NCI-H2029 (cell line): ENCODE measurements at regions not wholly inside any gene's neighbourhood (a gene's known extent, or its start where the extent isn't known, plus 50 kb on each side); places are given as distances from the start of the nearest gene placed in this dataset.

Experiments used
- DNase-seq: peaks from one replicate; lab custom pipeline; 2025; lab: John Stamatoyannopoulos, UW

GRCh38 chr1:69319287-69319686 lies 248.4 kb upstream of the LRRC7 start:
- no peak for DNase-seq

- no peak for DNase-seq
Observed at GRCh38 chr1:69320757-69321211, 246.9 kb upstream of the LRRC7 start.

GRCh38 chr1:69321311-69321710 lies 246.4 kb upstream of the LRRC7 start:
- DNase-seq: no peak

GRCh38 chr1:69328186-69328585 lies 239.5 kb upstream of the LRRC7 start:
- DNase-seq: no peak

- no peak for DNase-seq
Observed at GRCh38 chr1:69363236-69363635, 204.5 kb upstream of the LRRC7 start.

GRCh38 chr1:69373520-69373919 lies 194.2 kb upstream of the LRRC7 start:
- DNase-seq: no peak

GRCh38 chr1:69376408-69376807 lies 191.3 kb upstream of the LRRC7 start:
- no peak for DNase-seq

- no peak for DNase-seq
Observed at GRCh38 chr1:69377507-69377906, 190.2 kb upstream of the LRRC7 start.

GRCh38 chr1:69388044-69388443 lies 179.7 kb upstream of the LRRC7 start:
- no peak for DNase-seq

GRCh38 chr1:69400128-69400527 lies 167.6 kb upstream of the LRRC7 start:
- no peak for DNase-seq

GRCh38 chr1:69401879-69402278 lies 165.8 kb upstream of the LRRC7 start:
- no peak for DNase-seq

GRCh38 chr1:69403756-69404320 lies 163.9 kb upstream of the LRRC7 start:
- no peak for DNase-seq

GRCh38 chr1:69404486-69404885 lies 163.2 kb upstream of the LRRC7 start:
- no peak for DNase-seq

GRCh38 chr1:69406244-69406643 lies 161.5 kb upstream of the LRRC7 start:
- no peak for DNase-seq

GRCh38 chr1:69409731-69410456 lies 157.8 kb upstream of the LRRC7 start:
- DNase-seq: no peak

- DNase-seq: no peak
Observed at GRCh38 chr1:69410457-69410850, 157.3 kb upstream of the LRRC7 start.

GRCh38 chr1:69410893-69411292 lies 156.8 kb upstream of the LRRC7 start:
- no peak for DNase-seq

GRCh38 chr1:69411617-69412016 lies 156.1 kb upstream of the LRRC7 start:
- DNase-seq: no peak

GRCh38 chr1:69413129-69413528 lies 154.6 kb upstream of the LRRC7 start:
- DNase-seq: no peak

GRCh38 chr1:69414574-69414973 lies 153.1 kb upstream of the LRRC7 start:
- DNase-seq: no peak

- DNase-seq: no peak
Observed at GRCh38 chr1:69421286-69421685, 146.4 kb upstream of the LRRC7 start.

GRCh38 chr1:69425871-69426270 lies 141.9 kb upstream of the LRRC7 start:
- no peak for DNase-seq

GRCh38 chr1:69426401-69426800 lies 141.3 kb upstream of the LRRC7 start:
- no peak for DNase-seq

- no peak for DNase-seq
Observed at GRCh38 chr1:69433073-69433472, 134.6 kb upstream of the LRRC7 start.
